Spinal cord (tissue), 9 donors: ENCODE measurements at regions not wholly inside any gene's neighbourhood (a gene's known extent, or its start where the extent isn't known, plus 50 kb on each side); places are given as distances from the start of the nearest gene placed in this dataset.

Experiments used
- DNase-seq, 6 donors: peaks; one replicate each; pipeline versions ENCODE4 v3.0.0 to v3.0.0-alpha.2; 2013 to 2015; ENCODE audit warnings: low spot score in 6 of 6, low read depth in 4 of 6
- H3K27ac ChIP-seq: one replicate; pipeline ENCODE4 v1.5.1; 2013; ENCODE audit warnings: low read depth, low read length, control low read depth
- H3K27me3 ChIP-seq: one replicate; pipeline ENCODE4 v1.6.1; 2013; ENCODE audit warnings: low read length; ENCODE audit not compliant: control insufficient read depth, insufficient read depth
- H3K36me3 ChIP-seq: one replicate; pipeline ENCODE4 v1.6.1; 2013; ENCODE audit warnings: low read length; ENCODE audit not compliant: control insufficient read depth, insufficient read depth
- H3K4me1 ChIP-seq: one replicate; pipeline ENCODE4 v1.6.1; 2013; ENCODE audit warnings: low read length; ENCODE audit not compliant: control insufficient read depth, insufficient read depth
- H3K4me3 ChIP-seq: one replicate; pipeline ENCODE4 v1.5.1; 2013; ENCODE audit warnings: low read depth, low read length, control low read depth
- H3K9me3 ChIP-seq: one replicate; pipeline ENCODE4 v1.6.1; 2013; ENCODE audit warnings: low read length; ENCODE audit not compliant: control insufficient read depth, insufficient read depth
- WGBS: methylation state at CpG from one replicate; pipeline ENCODE4 v1.1.5; 2013; ENCODE audit warnings: missing lambda C conversion rate; ENCODE audit not compliant: insufficient coverage; 5-methylcytosine and 5-hydroxymethylcytosine counted together
- donor health status: healthy.

- no CpG with 5 or more reads among the region's 1 CpG for WGBS
Observed at GRCh38 chr4:11919316-11919715, 490.6 kb upstream of the HS3ST1 start.

DNA sequence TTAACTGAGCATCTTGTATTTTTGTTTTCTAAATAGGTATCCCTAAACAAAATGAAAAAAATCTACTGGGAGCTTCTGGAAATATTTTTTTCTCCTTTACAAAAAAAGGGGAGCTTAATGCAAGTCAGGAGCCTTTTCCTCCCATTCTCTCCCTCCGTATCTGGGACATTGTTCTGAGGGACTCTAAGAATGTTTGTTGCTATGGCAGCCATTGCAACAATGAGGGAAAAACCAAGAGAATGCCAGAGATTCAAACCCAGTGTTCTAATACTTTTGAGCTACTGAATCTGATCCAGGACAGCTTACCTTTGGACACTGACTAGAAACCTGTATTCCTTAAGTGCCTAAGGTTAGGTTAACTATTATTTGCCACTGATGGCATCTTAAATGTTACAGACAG is 485.7 kb upstream of the HS3ST1 start:
- WGBS: no CpG with 5 or more reads among the region's 1 CpG
- no peak overlapping the region for H3K4me3 ChIP-seq
- H3K27me3 ChIP-seq: no peaks in the 10 kb centered on the region
- H3K4me1 ChIP-seq: no peaks in the 10 kb centered on the region
- H3K27ac ChIP-seq: no peak overlapping the region
- DNase-seq: peak in 4 of 6 donors; percentile 17 to 64 (median 36)
- H3K9me3 ChIP-seq: no peaks in the 10 kb centered on the region
- no peaks in the 10 kb centered on the region for H3K36me3 ChIP-seq

More at GRCh38 chr4:11919316-11919715, 490.6 kb upstream of the HS3ST1 start:
- no peaks in the 10 kb centered on the region for H3K9me3 ChIP-seq
- no peak overlapping the region for H3K27ac ChIP-seq
- H3K27me3 ChIP-seq: no peaks in the 10 kb centered on the region
- H3K4me3 ChIP-seq: no peak overlapping the region
- DNase-seq: no peak
- H3K4me1 ChIP-seq: no peaks in the 10 kb centered on the region
- H3K36me3 ChIP-seq: no peaks in the 10 kb centered on the region

DNA sequence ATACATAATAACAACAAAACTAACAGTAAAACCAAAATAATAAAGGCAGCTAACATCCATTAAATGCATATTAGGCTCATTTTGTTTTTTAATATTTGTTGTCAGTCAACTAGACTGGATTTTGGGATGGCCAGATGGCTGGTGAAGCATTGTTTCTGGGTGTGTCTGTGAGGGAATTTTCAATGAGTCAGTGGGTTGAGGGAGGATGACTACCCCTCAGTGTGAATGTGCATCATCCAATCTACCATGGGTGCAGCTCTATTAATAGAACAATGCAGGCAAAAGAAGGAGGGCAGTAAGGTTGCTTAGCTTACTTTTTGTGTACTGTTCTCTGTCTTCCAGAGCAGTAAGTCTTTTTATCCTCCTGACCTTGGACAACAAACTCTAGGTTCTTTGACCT is 484.2 kb upstream of the HS3ST1 start:
- no peak overlapping the region for H3K4me3 ChIP-seq
- H3K36me3 ChIP-seq: no peaks in the 10 kb centered on the region
- no peak for DNase-seq
- H3K9me3 ChIP-seq: no peaks in the 10 kb centered on the region
- no peak overlapping the region for H3K27ac ChIP-seq
- no peaks in the 10 kb centered on the region for H3K4me1 ChIP-seq
- no peaks in the 10 kb centered on the region for H3K27me3 ChIP-seq

DNA sequence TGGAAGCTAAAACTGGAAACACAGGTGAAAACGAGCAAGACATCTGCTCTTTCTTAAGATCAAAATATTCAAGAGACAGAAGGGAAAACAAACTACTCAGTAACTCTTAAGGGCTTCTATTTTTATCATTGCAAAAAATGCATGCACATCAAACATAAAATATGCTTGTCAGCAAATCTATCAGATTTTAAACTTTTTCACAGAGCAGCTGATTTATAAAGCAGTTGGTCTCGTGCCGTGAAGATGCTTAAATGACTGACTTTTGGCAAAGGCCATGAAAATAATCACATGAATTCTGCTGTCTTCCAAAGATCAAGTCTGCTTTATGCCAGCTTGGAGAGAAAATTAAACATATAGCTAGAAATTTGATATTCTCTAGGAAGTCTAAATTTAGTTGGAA is 482.1 kb upstream of the HS3ST1 start:
- no peaks in the 10 kb centered on the region for H3K9me3 ChIP-seq
- DNase-seq: peak in 1 of 6 donors; percentile 82

DNA sequence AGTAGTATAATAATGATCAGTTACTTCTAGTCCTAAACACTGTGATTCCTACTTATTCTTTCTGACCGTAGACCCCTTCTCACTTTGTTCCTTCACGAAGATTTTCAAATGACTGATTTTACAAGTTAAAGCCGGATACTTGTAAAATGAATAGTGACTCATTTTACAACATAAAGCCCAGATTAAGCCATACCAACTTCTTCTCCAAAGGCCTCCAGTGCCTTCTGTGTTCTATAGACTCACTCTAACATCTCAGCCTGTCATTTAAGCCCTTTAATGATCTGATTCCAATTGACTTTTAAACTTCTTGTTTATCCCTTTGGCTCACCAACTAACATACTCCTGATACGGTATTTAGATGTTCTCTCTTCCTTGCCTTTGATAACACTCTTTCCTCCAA is 480.0 kb upstream of the HS3ST1 start:
- no peaks in the 10 kb centered on the region for H3K36me3 ChIP-seq
- H3K27ac ChIP-seq: no peak overlapping the region
- H3K27me3 ChIP-seq: no peaks in the 10 kb centered on the region
- H3K4me1 ChIP-seq: no peaks in the 10 kb centered on the region
- no peak for DNase-seq
- no peaks in the 10 kb centered on the region for H3K9me3 ChIP-seq
- 57% methylated on average over 1 of the region's 4 CpGs for WGBS
- no peak overlapping the region for H3K4me3 ChIP-seq

More for the DNA sequence above, 482.1 kb upstream of the HS3ST1 start:
- H3K27me3 ChIP-seq: no peaks in the 10 kb centered on the region
- H3K27ac ChIP-seq: no peak overlapping the region
- WGBS: 96% methylated on average over 3 of the region's 3 CpGs
- H3K4me3 ChIP-seq: no peak overlapping the region
- H3K4me1 ChIP-seq: no peaks in the 10 kb centered on the region
- no peaks in the 10 kb centered on the region for H3K36me3 ChIP-seq

DNA sequence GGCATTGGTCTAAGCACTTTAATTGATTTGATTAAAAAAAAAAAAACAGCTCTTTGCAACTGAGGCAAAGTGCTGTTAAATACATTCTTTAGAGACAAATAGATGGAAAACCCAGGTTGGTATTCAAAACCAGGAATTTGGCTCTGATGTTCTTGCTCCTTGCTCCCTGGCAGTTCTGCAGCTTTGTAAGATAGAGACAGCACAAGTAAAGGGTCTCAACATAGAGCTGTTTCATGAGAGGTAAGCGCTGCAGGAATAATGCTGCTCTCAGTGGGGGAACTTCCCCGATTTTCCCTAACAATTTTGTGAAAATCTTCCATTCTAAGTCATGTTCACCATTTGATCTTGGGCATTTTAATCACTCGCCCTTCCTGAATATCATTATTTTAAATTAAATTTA is 479.5 kb upstream of the HS3ST1 start:
- no peaks in the 10 kb centered on the region for H3K4me1 ChIP-seq
- H3K36me3 ChIP-seq: no peaks in the 10 kb centered on the region
- DNase-seq: no peak
- no peaks in the 10 kb centered on the region for H3K27me3 ChIP-seq
- H3K4me3 ChIP-seq: no peak overlapping the region
- no peak overlapping the region for H3K27ac ChIP-seq
- no CpG with 5 or more reads among the region's 3 CpGs for WGBS
- no peaks in the 10 kb centered on the region for H3K9me3 ChIP-seq

GRCh38 chr4:11904846-11905739 is 476.4 kb upstream of the HS3ST1 start:
- Histone ChIP-seq H3K4me3 (no peak overlapping the region), H3K27ac (no peak overlapping the region), H3K9me3 (no peaks in the 10 kb centered on the region), H3K27me3 (no peaks in the 10 kb centered on the region), H3K4me1 (no peaks in the 10 kb centered on the region), H3K36me3 (no peaks in the 10 kb centered on the region)
- WGBS: 84% methylated on average over 7 of the region's 9 CpGs
- DNase-seq: peak in 1 of 6 donors; percentile 16

GRCh38 chr4:11904117-11904535 is 475.4 kb upstream of the HS3ST1 start:
- Histone ChIP-seq H3K4me3 (no peak overlapping the region), H3K4me1 (no peaks in the 10 kb centered on the region), H3K27me3 (no peaks in the 10 kb centered on the region), H3K27ac (no peak overlapping the region), H3K9me3 (no peaks in the 10 kb centered on the region), H3K36me3 (no peaks in the 10 kb centered on the region)
- no CpG with 5 or more reads among the region's 2 CpGs for WGBS
- peak in 1 of 6 donors; percentile 65 for DNase-seq

DNA sequence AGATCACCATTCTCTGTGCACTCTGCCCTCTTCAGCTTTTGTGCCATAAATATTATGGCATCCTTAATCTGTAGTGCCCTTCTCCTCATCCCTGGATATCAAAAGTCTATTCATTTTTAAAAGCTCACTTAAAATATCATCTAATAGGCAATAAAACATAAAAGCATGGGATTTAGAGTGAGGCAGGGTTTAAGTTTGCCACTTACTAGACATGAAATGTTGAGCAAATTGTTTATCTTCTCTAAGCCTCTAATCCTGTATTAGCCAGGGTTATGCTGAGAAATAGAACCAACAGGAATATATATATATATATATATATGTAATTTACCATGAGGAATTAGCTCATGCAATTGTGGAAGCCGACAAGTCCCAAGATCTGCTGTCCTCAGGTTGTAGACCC is 472.4 kb upstream of the HS3ST1 start:
- 100% methylated on average over 1 of the region's 1 CpG for WGBS
- H3K27ac ChIP-seq: no peak overlapping the region

GRCh38 chr4:11900359-11900758 is 471.7 kb upstream of the HS3ST1 start:
- Histone ChIP-seq H3K36me3 (no peaks in the 10 kb centered on the region), H3K27ac (no peak overlapping the region), H3K9me3 (no peaks in the 10 kb centered on the region), H3K4me3 (no peak overlapping the region), H3K4me1 (no peaks in the 10 kb centered on the region), H3K27me3 (no peaks in the 10 kb centered on the region)
- no peak for DNase-seq
- 100% methylated on average over 1 of the region's 1 CpG for WGBS

More for the DNA sequence above, 472.4 kb upstream of the HS3ST1 start:
- no peaks in the 10 kb centered on the region for H3K4me1 ChIP-seq
- no peak for DNase-seq
- no peak overlapping the region for H3K4me3 ChIP-seq
- no peaks in the 10 kb centered on the region for H3K36me3 ChIP-seq
- H3K27me3 ChIP-seq: no peaks in the 10 kb centered on the region
- no peaks in the 10 kb centered on the region for H3K9me3 ChIP-seq
